ENCODE measurements at regions not wholly inside any gene's neighbourhood (a gene's known extent, or its start where the extent isn't known, plus 50 kb on each side); places are given as distances from the start of the nearest gene placed in this dataset.

DNA sequence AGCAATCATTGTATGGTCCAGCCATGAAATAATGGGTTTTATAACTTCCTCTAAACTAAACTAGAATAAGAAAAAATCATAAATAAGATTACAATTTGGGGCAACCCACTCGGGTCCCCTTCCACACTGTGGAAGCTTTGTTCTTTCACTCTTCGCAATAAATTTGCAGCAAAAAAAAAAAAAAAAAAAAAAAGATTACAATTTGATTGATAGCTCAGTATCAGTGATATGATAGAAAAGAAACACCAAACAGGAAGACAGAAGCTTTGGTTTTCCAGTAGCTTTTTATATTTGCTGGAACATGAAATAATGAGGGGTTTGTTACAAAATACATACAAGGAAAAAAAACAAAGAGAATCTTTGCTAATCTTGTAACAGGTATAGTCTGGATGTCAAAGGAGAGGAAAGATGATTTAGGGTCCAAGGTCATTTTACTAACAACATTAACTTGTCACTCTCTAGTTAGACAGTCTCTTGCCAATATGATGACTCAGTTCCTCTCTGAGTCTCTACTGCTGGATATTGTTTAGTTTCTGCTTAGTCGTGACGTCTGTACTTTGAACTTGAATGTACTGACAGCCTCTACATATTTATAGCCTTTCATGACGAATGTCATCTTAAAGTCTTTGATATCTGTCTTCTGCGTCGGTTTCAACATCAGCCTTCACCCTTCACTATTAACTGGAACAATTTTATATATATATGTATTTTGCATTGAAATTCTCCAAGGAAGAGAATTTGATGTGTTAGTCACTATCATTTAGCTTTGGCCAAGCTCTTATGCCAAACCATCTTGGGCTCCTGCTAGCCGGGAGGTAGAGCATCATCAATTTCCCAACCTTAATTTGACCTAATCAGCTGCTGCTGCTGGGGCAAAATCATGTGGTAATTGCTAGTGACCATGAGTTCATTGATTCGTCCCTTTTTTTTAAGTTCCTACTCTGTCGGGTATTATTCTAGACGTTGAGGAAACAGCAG is 213.1 kb upstream of the STXBP5 start (continued):
- TF ChIP-seq SNAI1 (CRISPR knock-in tag; IDR thresholded peaks at IDR 0.05; ENCODE audit: borderline replicate concordance) (no peak), GFI1 (CRISPR knock-in tag; IDR thresholded peaks at IDR 0.05; ENCODE audit: borderline replicate concordance) (0 out of 2 replicates have a peak, but pooled peaks have one; percentile 27), ZNF251 (CRISPR knock-in tag; IDR thresholded peaks at IDR 0.05) (no peak), ZNF879 (CRISPR knock-in tag; IDR thresholded peaks at IDR 0.05) (no peak), NCOA2 (CRISPR knock-in tag; IDR thresholded peaks at IDR 0.05) (peak; percentile 85), SMAD1 (CRISPR knock-in tag; IDR thresholded peaks at IDR 0.05; ENCODE audit: borderline replicate concordance, low read depth) (no peak), KLF9 (CRISPR knock-in tag; IDR thresholded peaks at IDR 0.05; ENCODE audit: low read depth) (no peak), SMYD3 (CRISPR knock-in tag; IDR thresholded peaks at IDR 0.05) (no peak), ZSCAN9 (CRISPR knock-in tag; IDR thresholded peaks at IDR 0.05; ENCODE audit: borderline replicate concordance) (peak; percentile 78; the same call in 1 of the 2 replicates), ZNF713 (CRISPR knock-in tag; IDR thresholded peaks at IDR 0.05) (no peak), NPAS2 (CRISPR knock-in tag; IDR thresholded peaks at IDR 0.05; ENCODE audit: borderline replicate concordance) (no peak), FOXJ3 (CRISPR knock-in tag; IDR thresholded peaks at IDR 0.05; ENCODE audit: borderline replicate concordance) (peak; percentile 37; the same call in 1 of the 2 replicates), KDM5A (IDR thresholded peaks at IDR 0.05; ENCODE audit: borderline replicate concordance, low read length) (no peak), NAIF1 (CRISPR knock-in tag; IDR thresholded peaks at IDR 0.05; ENCODE audit: borderline replicate concordance) (0 out of 2 replicates have a peak, but pooled peaks have one; percentile 49), ZNF550 (CRISPR knock-in tag; IDR thresholded peaks at IDR 0.05; ENCODE audit: borderline replicate concordance) (no peak)
- TF ChIP-seq, protein P1, sequence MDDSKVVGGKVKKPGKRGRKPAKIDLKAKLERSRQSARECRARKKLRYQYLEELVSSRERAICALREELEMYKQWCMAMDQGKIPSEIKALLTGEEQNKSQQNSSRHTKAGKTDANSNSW (CRISPR knock-in tag; IDR thresholded peaks at IDR 0.05; ENCODE audit: borderline replicate concordance), result no peak
- TF ChIP-seq, protein P2, sequence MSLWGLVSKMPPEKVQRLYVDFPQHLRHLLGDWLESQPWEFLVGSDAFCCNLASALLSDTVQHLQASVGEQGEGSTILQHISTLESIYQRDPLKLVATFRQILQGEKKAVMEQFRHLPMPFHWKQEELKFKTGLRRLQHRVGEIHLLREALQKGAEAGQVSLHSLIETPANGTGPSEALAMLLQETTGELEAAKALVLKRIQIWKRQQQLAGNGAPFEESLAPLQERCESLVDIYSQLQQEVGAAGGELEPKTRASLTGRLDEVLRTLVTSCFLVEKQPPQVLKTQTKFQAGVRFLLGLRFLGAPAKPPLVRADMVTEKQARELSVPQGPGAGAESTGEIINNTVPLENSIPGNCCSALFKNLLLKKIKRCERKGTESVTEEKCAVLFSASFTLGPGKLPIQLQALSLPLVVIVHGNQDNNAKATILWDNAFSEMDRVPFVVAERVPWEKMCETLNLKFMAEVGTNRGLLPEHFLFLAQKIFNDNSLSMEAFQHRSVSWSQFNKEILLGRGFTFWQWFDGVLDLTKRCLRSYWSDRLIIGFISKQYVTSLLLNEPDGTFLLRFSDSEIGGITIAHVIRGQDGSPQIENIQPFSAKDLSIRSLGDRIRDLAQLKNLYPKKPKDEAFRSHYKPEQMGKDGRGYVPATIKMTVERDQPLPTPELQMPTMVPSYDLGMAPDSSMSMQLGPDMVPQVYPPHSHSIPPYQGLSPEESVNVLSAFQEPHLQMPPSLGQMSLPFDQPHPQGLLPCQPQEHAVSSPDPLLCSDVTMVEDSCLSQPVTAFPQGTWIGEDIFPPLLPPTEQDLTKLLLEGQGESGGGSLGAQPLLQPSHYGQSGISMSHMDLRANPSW (CRISPR knock-in tag; IDR thresholded peaks at IDR 0.05; ENCODE audit: borderline replicate concordance), result no peak
- TF ChIP-seq, protein P3, sequence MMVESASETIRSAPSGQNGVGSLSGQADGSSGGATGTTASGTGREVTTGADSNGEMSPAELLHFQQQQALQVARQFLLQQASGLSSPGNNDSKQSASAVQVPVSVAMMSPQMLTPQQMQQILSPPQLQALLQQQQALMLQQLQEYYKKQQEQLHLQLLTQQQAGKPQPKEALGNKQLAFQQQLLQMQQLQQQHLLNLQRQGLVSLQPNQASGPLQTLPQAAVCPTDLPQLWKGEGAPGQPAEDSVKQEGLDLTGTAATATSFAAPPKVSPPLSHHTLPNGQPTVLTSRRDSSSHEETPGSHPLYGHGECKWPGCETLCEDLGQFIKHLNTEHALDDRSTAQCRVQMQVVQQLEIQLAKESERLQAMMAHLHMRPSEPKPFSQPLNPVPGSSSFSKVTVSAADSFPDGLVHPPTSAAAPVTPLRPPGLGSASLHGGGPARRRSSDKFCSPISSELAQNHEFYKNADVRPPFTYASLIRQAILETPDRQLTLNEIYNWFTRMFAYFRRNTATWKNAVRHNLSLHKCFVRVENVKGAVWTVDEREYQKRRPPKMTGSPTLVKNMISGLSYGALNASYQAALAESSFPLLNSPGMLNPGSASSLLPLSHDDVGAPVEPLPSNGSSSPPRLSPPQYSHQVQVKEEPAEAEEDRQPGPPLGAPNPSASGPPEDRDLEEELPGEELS (CRISPR knock-in tag; IDR thresholded peaks at IDR 0.05), result peak; percentile 82
- TF ChIP-seq, protein P4, sequence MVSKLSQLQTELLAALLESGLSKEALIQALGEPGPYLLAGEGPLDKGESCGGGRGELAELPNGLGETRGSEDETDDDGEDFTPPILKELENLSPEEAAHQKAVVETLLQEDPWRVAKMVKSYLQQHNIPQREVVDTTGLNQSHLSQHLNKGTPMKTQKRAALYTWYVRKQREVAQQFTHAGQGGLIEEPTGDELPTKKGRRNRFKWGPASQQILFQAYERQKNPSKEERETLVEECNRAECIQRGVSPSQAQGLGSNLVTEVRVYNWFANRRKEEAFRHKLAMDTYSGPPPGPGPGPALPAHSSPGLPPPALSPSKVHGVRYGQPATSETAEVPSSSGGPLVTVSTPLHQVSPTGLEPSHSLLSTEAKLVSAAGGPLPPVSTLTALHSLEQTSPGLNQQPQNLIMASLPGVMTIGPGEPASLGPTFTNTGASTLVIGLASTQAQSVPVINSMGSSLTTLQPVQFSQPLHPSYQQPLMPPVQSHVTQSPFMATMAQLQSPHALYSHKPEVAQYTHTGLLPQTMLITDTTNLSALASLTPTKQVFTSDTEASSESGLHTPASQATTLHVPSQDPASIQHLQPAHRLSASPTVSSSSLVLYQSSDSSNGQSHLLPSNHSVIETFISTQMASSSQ (IDR thresholded peaks at IDR 0.05; ENCODE audit: low read depth), result peak; percentile 62; the same call in 1 of the 2 replicates
- TF ChIP-seq, protein P4 (CRISPR knock-in tag; IDR thresholded peaks at IDR 0.05; ENCODE audit: borderline replicate concordance), result peak; percentile 34; the same call in 1 of the 2 replicates
